GM12878 (cell line): ENCODE measurements at regions not wholly inside any gene's neighbourhood (a gene's known extent, or its start where the extent isn't known, plus 50 kb on each side); places are given as distances from the start of the nearest gene placed in this dataset.

Experiments used
- ATAC-seq: fragments of 200-7000 bp; cut with Tn5 transposase; 3 replicates; pipeline ENCODE4 v1.9.1; 2020; ENCODE audit warnings: mild to moderate bottlenecking, moderate library complexity
- BruUV-seq: library from RNA; stranded (reverse); fragments of 400-500 nt; replicated peaks from 2 replicates; lab custom pipeline; 2021; lab: Mats Ljungman, UMichigan
- CTCF ChIA-PET: fragments of 300-600 bp; sonication (Branson Sonifier 250); formaldehyde crosslinking; extraction: SDS; loops from one replicate; lab custom pipeline; 2021; ENCODE audit warnings: inconsistent platforms; lab: Yijun Ruan, JAX
- POLR2A ChIA-PET: fragments of 350-600 bp; formaldehyde crosslinking; extraction: SDS; loops from one replicate; lab custom pipeline; 2021; ENCODE audit warnings: inconsistent platforms; lab: Charles Lee
- RAD21 ChIA-PET: fragments of 300-600 bp; sonication (Branson Sonifier 250); formaldehyde crosslinking; loops from one replicate; lab custom pipeline; 2023; ENCODE audit warnings: antibody characterized with exemption; ENCODE audit not compliant: unreplicated experiment; lab: Charles Lee
- SMC1A ChIA-PET: fragments of 300-600 bp; sonication (Branson Sonifier 250); formaldehyde crosslinking; loops from one replicate; lab custom pipeline; 2023; ENCODE audit not compliant: unreplicated experiment, uncharacterized antibody; lab: Charles Lee
- DNase-seq: peaks from one replicate; pipeline ENCODE4 v3.0.0-alpha.2; 2011; ENCODE audit warnings: low read depth, low spot score
- FAIRE-seq: peaks from 3 replicates; lab custom pipeline; 2011; peaks lifted over from hg19 to GRCh38; lab: Jason Lieb, UNC
- H2AFZ ChIP-seq: 2 replicates; pipeline ENCODE4 v1.6.0; 2011; ENCODE audit warnings: low read depth, low read length, control low read depth; ENCODE audit not compliant: control insufficient read depth
- H3K27ac ChIP-seq: 2 replicates; pipeline ENCODE4 v1.5.1; 2011; ENCODE audit warnings: control low read depth; ENCODE audit not compliant: control insufficient read depth, insufficient read depth
- H3K27me3 ChIP-seq, 2 experiments: replicated peaks in 1 of 2; 2 replicates each; pipeline versions ENCODE4 v1.6.0 to v1.6.1; 2011; ENCODE audit warnings: low read length in 1 of 2; ENCODE audit not compliant: control insufficient read depth in 2 of 2, insufficient read depth in 2 of 2
- H3K36me3 ChIP-seq, 2 experiments: 2 replicates each; pipeline ENCODE4 v1.5.1; 2011; ENCODE audit warnings: low read length in 1 of 2; ENCODE audit not compliant: control insufficient read depth in 2 of 2, insufficient read depth in 2 of 2
- H3K4me1 ChIP-seq: 2 replicates; pipeline ENCODE4 v1.6.1; 2011; ENCODE audit warnings: mild to moderate bottlenecking, low read length, moderate library complexity, mixed read lengths; ENCODE audit not compliant: control insufficient read depth, insufficient read depth
- H3K4me2 ChIP-seq: 2 replicates; pipeline ENCODE4 v1.6.0; 2011; ENCODE audit warnings: control low read depth; ENCODE audit not compliant: control insufficient read depth, insufficient read depth
- H3K4me3 ChIP-seq: fragments of 200-600 bp; sonication (generic); 2 replicates; pipeline ENCODE4 v1.5.1; 2016
- H3K79me2 ChIP-seq: 2 replicates; pipeline ENCODE4 v1.6.0; 2011; ENCODE audit warnings: low read length; ENCODE audit not compliant: control insufficient read depth, insufficient read depth
- H3K9ac ChIP-seq: 2 replicates; pipeline ENCODE4 v1.8.0; 2011; ENCODE audit warnings: low read length, control low read depth, mixed read lengths; ENCODE audit not compliant: control insufficient read depth, insufficient read depth
- H3K9me3 ChIP-seq: replicated peaks from 3 replicates; pipeline ENCODE4 v1.5.1; 2011; ENCODE audit warnings: mild to moderate bottlenecking, low read length; ENCODE audit not compliant: control insufficient read depth, insufficient read depth
- H4K20me1 ChIP-seq: 2 replicates; pipeline ENCODE4 v1.6.0; 2011; ENCODE audit not compliant: control insufficient read depth, insufficient read depth
- BACH1 ChIP-seq: fragments of 450-650 bp; IDR thresholded peaks from 2 replicates; pipeline ENCODE4 v1.6.1; 2017; ENCODE audit warnings: mild to moderate bottlenecking, borderline replicate concordance
- BCL11A ChIP-seq: IDR thresholded peaks from 2 replicates; pipeline ENCODE4 v1.6.1; 2011; ENCODE audit warnings: low read depth, low read length
- ETV6 ChIP-seq, 2 experiments: fragments of 450-650 bp in 1 of 2; IDR thresholded peaks in 1 of 2; conservative IDR thresholded peaks in 1 of 2; 2 replicates each; pipeline ENCODE4 v1.6.1; 2014; ENCODE audit warnings: antibody characterized with exemption in 1 of 2, borderline replicate concordance in 1 of 2, low read depth in 1 of 2, mild to moderate bottlenecking in 1 of 2, moderate library complexity in 1 of 2
- HCFC1 ChIP-seq: fragments of 150-350 bp; IDR thresholded peaks from 2 replicates; pipeline ENCODE4 v1.6.1; 2014; ENCODE audit warnings: low read length
- IKZF2 ChIP-seq, 2 experiments: fragments of 450-650 bp; IDR thresholded peaks; 2 replicates each; pipeline ENCODE4 v1.6.1; 2017; ENCODE audit warnings: mild to moderate bottlenecking in 2 of 2, moderate library complexity in 2 of 2
- SREBF1 ChIP-seq: IDR thresholded peaks from 2 replicates; pipeline ENCODE4 v1.6.1; 2012; ENCODE audit warnings: mild to moderate bottlenecking, low read length
- ZSCAN29 ChIP-seq: fragments of 450-650 bp; IDR thresholded peaks from 2 replicates; pipeline ENCODE4 v1.6.1; 2017; ENCODE audit warnings: mild to moderate bottlenecking, moderate library complexity
- WGBS: methylation state at CpG from one replicate; pipeline ENCODE4 v1.1.6; 2016; ENCODE audit warnings: low lambda C conversion rate; ENCODE audit not compliant: insufficient replicate concordance, insufficient coverage; ENCODE audit errors: missing lambda C conversion rate; 5-methylcytosine and 5-hydroxymethylcytosine counted together
- in situ Hi-C: fragments of 300-500 bp; cut with MboI; formaldehyde crosslinking; loops from 9 replicates; pipeline ENCODE4 v1.14.3; 2018; ENCODE audit warnings: mixed read lengths
- intact Hi-C: fragments of 100-400 bp; cut with micrococcal nuclease; formaldehyde crosslinking; loops from one replicate; pipeline ENCODE4 v1.14.2; 2022; ENCODE audit not compliant: unreplicated experiment
- TF ChIP-seq, protein P1 (sequence below): fragments of 450-650 bp; IDR thresholded peaks from 2 replicates; pipeline ENCODE4 v1.6.1; 2017; ENCODE audit warnings: mild to moderate bottlenecking, moderate library complexity

- TF ChIP-seq BCL11A (no peak), BACH1 (no peak)
- TF ChIP-seq, all 136 proteins: peak for 0
These were observed 549.5 kb downstream of the EPHA4 start (continued) for GRCh38 chr2:221022554-221022953.

- in situ Hi-C loops: no loop called here
- no peak for FAIRE-seq
These were observed 546.7 kb downstream of the EPHA4 start for GRCh38 chr2:221025398-221025797.

More at GRCh38 chr2:221025398-221025797, 546.7 kb downstream of the EPHA4 start:
- no peaks in the 10 kb centered on the region for H3K9me3 ChIP-seq
- H3K27ac ChIP-seq: no peak overlapping the region
- H3K4me3 ChIP-seq: no peak overlapping the region
- H3K36me3 ChIP-seq: no peaks in the 10 kb centered on the region
- WGBS: 47% methylated on average over 1 of the region's 1 CpG
- CTCF ChIA-PET: no interaction called here
- TF ChIP-seq ETV6 (conservative IDR thresholded peaks at IDR 0.05 in 1 of 2, IDR thresholded peaks at IDR 0.05 in 1 of 2; ENCODE audit: borderline replicate concordance in 1 of 2, low read depth in 1 of 2) (0 out of 4 replicates have a peak, but pooled peaks of 1 of the 2 experiments have one; percentile 30), ZSCAN29 (no peak), IKZF2 (IDR thresholded peaks at IDR 0.05) (0 out of 4 replicates have a peak, but pooled peaks of 1 of the 2 experiments have one; percentile 13), HCFC1 (no peak), SREBF1 (no peak)
- TF ChIP-seq, protein P1, sequence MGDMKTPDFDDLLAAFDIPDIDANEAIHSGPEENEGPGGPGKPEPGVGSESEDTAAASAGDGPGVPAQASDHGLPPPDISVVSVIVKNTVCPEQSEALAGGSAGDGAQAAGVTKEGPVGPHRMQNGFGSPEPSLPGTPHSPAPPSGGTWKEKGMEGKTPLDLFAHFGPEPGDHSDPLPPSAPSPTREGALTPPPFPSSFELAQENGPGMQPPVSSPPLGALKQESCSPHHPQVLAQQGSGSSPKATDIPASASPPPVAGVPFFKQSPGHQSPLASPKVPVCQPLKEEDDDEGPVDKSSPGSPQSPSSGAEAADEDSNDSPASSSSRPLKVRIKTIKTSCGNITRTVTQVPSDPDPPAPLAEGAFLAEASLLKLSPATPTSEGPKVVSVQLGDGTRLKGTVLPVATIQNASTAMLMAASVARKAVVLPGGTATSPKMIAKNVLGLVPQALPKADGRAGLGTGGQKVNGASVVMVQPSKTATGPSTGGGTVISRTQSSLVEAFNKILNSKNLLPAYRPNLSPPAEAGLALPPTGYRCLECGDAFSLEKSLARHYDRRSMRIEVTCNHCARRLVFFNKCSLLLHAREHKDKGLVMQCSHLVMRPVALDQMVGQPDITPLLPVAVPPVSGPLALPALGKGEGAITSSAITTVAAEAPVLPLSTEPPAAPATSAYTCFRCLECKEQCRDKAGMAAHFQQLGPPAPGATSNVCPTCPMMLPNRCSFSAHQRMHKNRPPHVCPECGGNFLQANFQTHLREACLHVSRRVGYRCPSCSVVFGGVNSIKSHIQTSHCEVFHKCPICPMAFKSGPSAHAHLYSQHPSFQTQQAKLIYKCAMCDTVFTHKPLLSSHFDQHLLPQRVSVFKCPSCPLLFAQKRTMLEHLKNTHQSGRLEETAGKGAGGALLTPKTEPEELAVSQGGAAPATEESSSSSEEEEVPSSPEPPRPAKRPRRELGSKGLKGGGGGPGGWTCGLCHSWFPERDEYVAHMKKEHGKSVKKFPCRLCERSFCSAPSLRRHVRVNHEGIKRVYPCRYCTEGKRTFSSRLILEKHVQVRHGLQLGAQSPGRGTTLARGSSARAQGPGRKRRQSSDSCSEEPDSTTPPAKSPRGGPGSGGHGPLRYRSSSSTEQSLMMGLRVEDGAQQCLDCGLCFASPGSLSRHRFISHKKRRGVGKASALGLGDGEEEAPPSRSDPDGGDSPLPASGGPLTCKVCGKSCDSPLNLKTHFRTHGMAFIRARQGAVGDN: peak; percentile 39; the same call in 1 of the 2 replicates
- ATAC-seq (peak; percentile 73), DNase-seq (peak; percentile 12)
- no peaks in the 10 kb centered on the region for H3K79me2 ChIP-seq
- no peak overlapping the region for H3K9ac ChIP-seq
- RAD21 ChIA-PET: no interaction called here
- SMC1A ChIA-PET: interaction anchor here (1.5 kb wide), 1 partner anchor 13 kb away, joined by 6 read pairs; no protein-coding TSS in a partner anchor
- no TSS peak for BruUV-seq
- no peak overlapping the region for H3K4me2 ChIP-seq
- H4K20me1 ChIP-seq: no peaks in the 10 kb centered on the region
- H3K4me1 ChIP-seq: no peaks in the 10 kb centered on the region; the same call in 1 of the 2 replicates
- POLR2A ChIA-PET: interaction anchor here (0.5 kb wide), 1 partner anchor 1400 kb away, joined by 4 read pairs; no protein-coding TSS in a partner anchor
- H3K27me3 ChIP-seq: no peaks in the 10 kb centered on the region
- H2AFZ ChIP-seq: peak overlapping the region; percentile 39; the same call in 1 of the 2 replicates
- intact Hi-C loops: no loop called here
